NCI-H2227 (cell line): ENCODE measurements at regions not wholly inside any gene's neighbourhood (a gene's known extent, or its start where the extent isn't known, plus 50 kb on each side); places are given as distances from the start of the nearest gene placed in this dataset.
"Not testable (repeated sequence)": the region's sequence is repeated elsewhere in the genome, so short reads cannot be mapped to it uniquely, and the experiment has no call there.

ENCODE experiments used
- DNase-seq: peaks from one replicate; lab custom pipeline; 2025; ENCODE audit not compliant: unreplicated experiment; lab: John Stamatoyannopoulos, UW

DNA sequence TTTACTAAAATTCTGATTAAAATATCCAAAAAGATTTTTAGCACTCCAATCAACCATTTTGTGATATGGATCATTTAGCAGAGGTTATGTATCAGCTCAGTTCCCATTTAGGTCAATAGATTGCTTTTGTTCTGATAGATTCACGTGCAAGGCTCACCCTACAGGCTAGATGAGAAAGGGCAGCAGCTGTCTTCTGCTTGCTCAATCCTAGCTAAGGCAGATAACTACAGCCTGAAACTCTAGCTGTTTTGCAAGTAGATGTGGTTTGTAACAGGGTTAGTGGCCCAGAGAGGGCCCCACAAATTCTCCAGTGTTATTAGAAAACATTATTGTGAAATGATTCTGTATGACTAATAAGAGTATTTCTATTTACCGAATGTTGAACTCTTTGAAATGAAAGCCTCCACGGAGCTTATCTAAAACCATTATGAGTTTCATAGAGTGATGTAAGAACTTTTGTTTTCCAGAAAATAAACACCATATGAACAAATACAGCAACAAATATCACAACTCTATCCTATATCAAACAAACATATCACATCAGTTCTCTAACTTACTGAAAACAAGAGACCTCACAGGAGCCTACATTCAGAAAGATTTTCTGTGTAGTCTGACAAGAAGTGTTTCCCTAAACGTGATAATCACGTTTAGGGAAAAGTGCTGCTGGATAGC, 841.9 kb upstream of the ACO1 start:
- DNase-seq, result peak; percentile 9

DNA sequence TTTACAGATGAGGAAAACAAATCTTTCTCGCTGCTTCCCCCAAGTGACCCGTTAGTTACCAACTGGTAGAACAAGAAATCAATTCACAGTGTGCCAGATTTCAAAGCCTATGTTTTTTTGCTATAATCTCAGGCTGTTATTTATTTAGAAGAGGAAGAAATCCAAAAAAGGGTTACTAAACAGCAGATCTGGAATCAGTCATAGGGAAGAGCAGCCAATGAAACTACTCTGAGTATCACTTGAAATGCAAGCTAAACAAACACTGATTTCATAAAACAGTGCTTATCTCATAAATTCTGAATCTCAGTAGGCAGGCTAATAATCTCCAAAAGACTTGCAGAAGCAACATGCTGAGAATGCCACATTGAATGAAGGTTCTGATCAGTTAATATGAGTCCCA, 829.5 kb upstream of the ACO1 start:
- no peak for DNase-seq

DNA sequence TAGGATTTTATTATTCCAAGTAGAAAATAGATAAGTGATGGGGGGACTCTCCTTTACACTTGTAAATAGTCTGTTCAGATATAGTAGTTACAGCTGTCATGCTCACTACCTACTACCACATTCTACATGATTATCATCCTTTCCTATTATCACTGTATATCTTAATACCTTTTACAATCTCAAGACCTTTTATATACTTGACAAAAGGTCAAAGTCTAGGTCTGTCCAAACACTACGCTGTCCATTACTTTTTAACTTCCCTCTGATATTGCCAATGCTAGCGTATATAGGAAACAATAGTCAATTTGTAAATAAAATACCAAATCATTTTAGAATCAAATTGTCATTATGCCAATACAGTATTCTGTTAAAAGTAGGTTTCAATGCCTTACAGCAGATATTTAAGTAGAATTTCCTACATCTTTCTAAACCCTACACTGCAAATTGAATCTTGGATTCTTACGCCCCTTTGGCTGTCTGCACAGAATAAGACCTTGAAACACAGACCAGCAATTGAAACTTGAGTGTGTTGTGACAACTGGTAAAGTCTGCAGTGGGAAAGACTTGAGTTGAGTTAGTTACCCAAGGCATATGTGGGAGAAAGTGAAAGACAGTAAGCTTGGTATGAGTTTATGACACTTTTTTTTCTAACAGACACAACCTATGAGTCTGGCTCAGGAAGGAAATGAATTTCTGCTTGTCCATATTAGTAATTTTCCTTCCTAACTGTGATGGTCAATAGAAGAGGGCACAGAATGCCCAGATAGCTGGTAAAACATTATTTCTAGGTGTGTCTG, 827.6 kb upstream of the ACO1 start:
- no peak for DNase-seq

GRCh38 chr9:31572190-31572589, 812.3 kb upstream of the ACO1 start:
- not testable (repeated sequence) for DNase-seq

DNA sequence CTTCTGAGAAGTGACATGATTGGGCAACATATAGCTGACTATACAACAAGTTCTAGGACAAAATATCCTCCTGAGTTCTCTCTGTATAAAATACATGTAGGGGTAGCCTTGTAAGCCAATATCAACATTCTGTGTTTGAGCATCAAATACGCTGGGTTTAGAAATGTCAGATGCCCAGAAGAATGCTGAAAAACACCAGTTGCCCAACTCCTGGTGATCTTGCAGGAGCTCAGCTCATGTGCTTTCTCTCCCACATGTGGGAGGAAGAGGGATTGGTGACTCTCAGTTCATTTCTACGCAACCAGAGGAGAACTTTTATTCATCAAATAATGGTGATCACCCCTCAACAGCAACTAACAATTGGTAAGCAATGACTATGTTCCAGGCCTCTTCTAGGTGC, 810.9 kb upstream of the ACO1 start:
- DNase-seq, result no peak

DNA sequence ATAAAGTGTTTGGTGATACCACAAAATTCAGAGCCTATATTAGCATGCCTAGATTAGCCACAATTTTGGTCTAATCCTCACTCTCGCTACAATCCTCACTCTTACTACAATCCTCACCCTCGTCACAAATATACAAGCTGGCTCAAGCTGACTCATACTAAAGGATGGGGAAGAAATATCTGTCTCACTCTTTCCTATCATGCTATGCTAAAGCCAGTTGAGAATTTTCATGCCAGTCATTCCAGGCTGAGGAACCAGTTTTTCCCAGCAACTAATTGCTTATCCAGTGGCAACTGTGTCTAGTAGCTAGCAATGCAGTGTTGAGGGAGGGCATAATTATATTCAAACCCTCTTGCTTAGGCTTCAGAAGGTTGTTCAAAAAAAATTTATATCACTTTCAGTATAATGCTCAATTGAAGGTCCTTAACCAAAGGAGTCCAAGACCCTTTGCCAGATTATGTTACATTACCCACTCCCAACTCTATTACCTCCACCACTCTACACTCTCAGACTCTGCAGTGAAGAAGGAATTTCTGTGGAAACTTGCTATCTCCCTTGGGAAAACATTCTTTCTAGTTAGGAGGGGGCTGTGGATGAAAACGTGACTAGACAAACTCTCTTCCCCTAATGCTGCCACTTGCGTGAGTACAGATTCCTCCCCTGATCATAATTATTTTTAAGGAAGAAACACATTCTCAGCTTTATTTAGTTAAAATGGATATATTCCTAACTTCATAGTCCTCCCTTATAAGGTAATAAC, 810.3 kb upstream of the ACO1 start:
- no peak for DNase-seq

GRCh38 chr9:31582071-31582470, 802.4 kb upstream of the ACO1 start:
- no peak for DNase-seq

- DNase-seq, result no peak
Observed at GRCh38 chr9:31582561-31582960, 801.9 kb upstream of the ACO1 start.

DNA sequence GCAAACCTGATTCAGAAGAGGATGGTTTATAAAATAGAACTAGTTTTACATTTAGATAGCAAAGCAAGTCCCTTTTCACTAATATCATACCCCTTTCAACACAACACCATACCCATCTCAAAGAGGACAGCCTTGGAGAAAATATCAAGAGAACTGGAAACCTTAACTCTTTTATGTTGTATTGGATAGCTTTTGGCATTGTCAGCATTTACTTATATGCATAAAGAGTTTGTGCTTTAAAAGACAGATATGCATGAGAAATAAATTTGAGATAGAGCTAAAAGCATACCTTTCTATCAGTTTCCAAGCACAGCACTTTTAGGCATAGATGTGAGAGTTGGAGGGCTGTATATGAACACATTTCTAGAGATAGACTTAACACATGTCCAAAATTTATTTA, 799.3 kb upstream of the ACO1 start:
- no peak for DNase-seq

GRCh38 chr9:31587146-31587545, 797.3 kb upstream of the ACO1 start:
- DNase-seq, result no peak

DNA sequence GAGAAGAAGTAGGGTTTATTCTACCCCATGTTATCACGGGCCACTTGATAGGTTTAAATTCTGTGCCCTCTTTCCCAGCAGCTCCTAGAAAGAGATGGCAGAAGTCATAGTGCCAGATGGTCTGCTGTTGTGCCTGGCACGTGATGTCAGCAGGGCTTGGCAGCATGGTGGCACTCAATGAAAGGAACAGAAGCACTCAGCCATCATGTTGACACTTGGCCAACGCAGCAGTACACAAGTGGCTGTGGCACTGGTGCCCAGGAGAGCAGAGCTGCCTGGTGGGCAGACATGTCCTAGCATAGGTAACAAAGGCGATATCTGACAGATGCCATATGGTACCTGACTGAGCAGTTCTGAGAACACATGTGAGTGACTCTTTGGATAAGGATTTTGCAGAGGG, 796.4 kb upstream of the ACO1 start:
- DNase-seq, result no peak

DNA sequence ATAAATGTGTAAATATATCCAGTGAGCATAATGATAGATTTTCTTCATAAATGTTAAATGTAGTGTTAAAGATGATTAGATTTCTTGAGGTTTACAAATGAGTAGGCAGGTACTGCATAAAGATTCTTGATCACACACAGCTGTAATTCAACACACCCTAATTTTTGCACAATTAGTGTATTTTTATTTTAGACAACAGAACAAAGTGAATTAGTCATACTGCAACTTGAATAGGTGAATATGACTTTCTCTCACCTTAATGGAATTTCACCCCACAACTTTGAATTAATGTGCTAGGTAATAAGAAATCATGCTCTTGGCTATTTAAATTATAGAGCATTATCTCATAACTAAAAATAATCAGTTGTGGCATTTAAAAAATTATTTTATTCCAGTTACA, 795.7 kb upstream of the ACO1 start:
- no peak for DNase-seq

DNA sequence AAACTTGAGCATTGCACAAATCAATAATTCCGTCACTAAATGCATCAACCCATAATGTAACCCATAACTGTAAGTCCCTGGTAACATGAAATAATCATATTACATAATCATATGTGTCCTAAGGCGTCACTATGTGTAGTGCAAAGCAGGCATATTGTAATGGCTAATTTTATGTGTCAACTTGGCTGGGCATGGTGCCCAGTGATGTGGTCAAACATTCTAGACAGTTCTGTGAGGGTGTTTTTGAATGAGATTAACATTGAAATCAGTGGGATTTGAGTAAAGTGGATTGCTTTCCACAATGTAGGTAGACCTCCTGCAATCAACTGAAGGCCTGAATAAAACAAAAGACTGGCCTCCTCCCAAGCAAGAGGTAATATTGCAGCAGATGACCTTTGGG, 794.4 kb upstream of the ACO1 start:
- no peak for DNase-seq

DNA sequence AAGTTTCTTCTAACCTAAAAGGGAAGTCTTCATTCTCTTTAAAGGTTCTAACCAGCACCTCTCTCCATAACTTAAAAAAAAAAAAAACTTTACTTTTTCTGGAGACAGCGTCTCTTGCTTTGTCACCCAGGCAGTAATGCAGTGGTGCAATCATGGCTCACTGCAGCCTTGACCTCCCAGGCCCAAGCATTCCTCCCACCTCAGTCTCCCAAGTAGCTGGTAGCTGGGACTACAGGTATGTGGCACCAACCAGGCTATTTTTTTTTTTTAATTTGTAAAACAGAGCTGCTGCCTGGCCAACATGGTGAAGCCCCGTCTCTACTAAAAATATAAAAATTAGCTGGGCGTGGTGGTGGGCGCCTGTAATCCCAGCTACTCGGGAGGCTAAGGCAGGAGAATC, 787.4 kb upstream of the ACO1 start:
- DNase-seq, result not testable (repeated sequence)

GRCh38 chr9:31597977-31598376, 786.5 kb upstream of the ACO1 start:
- DNase-seq, result no peak

DNA sequence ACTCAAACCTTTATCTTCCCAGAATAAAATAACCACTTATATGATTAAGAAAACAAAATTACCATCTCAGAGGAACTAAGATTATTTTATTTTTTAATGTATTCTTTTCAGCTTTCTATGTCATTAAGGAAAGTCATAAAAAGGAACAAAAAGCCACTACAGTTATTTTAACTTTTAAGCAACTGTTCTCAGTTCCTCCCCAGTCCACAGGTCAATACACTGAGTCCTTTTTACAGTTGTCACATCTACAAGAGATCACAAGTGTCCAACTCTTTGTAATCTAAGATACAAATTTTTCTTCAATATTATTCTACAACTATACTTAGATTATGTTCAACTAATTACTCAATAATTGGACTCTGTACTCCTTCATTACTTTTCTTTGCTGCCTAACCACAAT, 782.8 kb upstream of the ACO1 start:
- DNase-seq, result no peak

- no peak for DNase-seq
Observed at GRCh38 chr9:31604531-31604930, 779.9 kb upstream of the ACO1 start.

DNA sequence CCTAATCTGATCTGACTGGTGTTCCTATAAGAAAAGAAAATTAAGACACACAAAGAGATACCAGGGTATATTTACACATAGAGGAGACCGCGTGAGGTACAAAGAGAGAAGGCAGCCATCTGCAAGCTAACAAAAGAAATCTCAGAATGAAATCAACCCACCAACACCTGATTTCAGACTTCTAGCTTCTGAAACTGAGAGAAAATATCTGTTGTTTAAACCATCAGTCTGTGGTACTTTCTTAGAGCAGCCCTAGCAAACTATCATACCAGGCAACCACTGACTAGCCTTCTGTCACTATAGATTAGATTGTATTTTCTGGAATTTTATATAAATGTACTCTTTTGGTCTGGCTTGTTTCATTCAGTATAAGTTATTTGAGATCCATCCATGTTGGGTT, 779.3 kb upstream of the ACO1 start:
- DNase-seq, result no peak

DNA sequence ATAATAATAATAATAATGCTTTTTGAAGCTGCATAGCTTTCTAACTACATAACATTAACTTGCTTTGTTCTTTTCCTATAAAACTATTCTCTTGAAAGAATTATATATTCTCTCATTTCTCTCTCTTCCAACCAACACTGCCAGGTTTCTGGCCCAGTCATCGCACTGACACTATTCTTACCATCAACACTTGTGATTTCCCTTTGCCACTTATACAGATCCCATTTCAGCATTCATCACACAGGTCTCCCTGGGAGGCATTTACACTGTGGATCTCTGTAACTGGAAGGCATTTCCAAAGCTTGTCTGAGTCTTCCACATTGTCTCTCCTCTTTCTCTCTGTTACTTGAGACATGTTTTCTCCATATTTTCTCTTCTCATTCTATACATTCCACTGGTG, 777.8 kb upstream of the ACO1 start:
- no peak for DNase-seq

GRCh38 chr9:31608416-31608815, 776.0 kb upstream of the ACO1 start:
- no peak for DNase-seq

GRCh38 chr9:31608881-31609280, 775.6 kb upstream of the ACO1 start:
- no peak for DNase-seq
